IMR-90 (cell line): ENCODE measurements at regions not wholly inside any gene's neighbourhood (a gene's known extent, or its start where the extent isn't known, plus 50 kb on each side); places are given as distances from the start of the nearest gene placed in this dataset.

Source experiments
- BHLHE40 ChIP-seq: fragments of 150-350 bp; IDR thresholded peaks from 2 replicates; pipeline ENCODE4 v1.6.1; 2016; ENCODE audit warnings: mild to moderate bottlenecking, low read depth, low read length
- CEBPB ChIP-seq: IDR thresholded peaks from 2 replicates; pipeline ENCODE4 v1.6.1; 2012; ENCODE audit warnings: low read depth, low read length, improper control_type of control experiment
- FOS ChIP-seq: fragments of 150-350 bp; IDR thresholded peaks from 2 replicates; pipeline ENCODE4 v1.6.1; 2016; ENCODE audit warnings: low read depth, low read length
- MAFK ChIP-seq: IDR thresholded peaks from 2 replicates; pipeline ENCODE4 v1.6.1; 2012; ENCODE audit warnings: low read depth, low read length, improper control_type of control experiment
- NFE2L2 ChIP-seq: fragments of 150-350 bp; IDR thresholded peaks from 2 replicates; pipeline ENCODE4 v1.6.1; 2016; ENCODE audit warnings: low read depth, mild to moderate bottlenecking, low read length
- POLR2A ChIP-seq: IDR thresholded peaks from 2 replicates; pipeline ENCODE4 v1.6.1; 2012; ENCODE audit warnings: mild to moderate bottlenecking, low read depth, low read length
- RAD21 ChIP-seq: IDR thresholded peaks from 2 replicates; pipeline ENCODE4 v1.6.1; 2012; ENCODE audit warnings: low read length, improper control_type of control experiment
- RCOR1 ChIP-seq: IDR thresholded peaks from 2 replicates; pipeline ENCODE4 v1.6.1; 2012; ENCODE audit warnings: mild to moderate bottlenecking, low read length, improper control_type of control experiment; ENCODE audit not compliant: insufficient replicate concordance
- RFX5 ChIP-seq: IDR thresholded peaks from 2 replicates; pipeline ENCODE4 v1.8.0; 2012; ENCODE audit warnings: low read depth, mild to moderate bottlenecking, low read length, moderate library complexity
- SMC3 ChIP-seq: fragments of 150-350 bp; IDR thresholded peaks from 2 replicates; pipeline ENCODE4 v1.6.1; 2016; ENCODE audit warnings: low read depth, mild to moderate bottlenecking, antibody characterized with exemption, low read length, moderate library complexity
- TF ChIP-seq, protein P1 (sequence below): conservative IDR thresholded peaks from 2 replicates; pipeline ENCODE4 v1.5.1; 2012; ENCODE audit warnings: mild to moderate bottlenecking, low read depth, low read length, improper control_type of control experiment
- TF ChIP-seq, protein P2 (sequence below): fragments of 150-350 bp; IDR thresholded peaks from 2 replicates; pipeline ENCODE4 v1.6.1; 2016; ENCODE audit warnings: low read depth, mild to moderate bottlenecking, low read length, moderate library complexity, borderline replicate concordance
- TF ChIP-seq, protein P3 (sequence below): fragments of 150-350 bp; IDR thresholded peaks from 2 replicates; pipeline ENCODE4 v1.6.1; 2017; ENCODE audit warnings: mild to moderate bottlenecking, antibody characterized with exemption, low read length, low read depth

DNA sequence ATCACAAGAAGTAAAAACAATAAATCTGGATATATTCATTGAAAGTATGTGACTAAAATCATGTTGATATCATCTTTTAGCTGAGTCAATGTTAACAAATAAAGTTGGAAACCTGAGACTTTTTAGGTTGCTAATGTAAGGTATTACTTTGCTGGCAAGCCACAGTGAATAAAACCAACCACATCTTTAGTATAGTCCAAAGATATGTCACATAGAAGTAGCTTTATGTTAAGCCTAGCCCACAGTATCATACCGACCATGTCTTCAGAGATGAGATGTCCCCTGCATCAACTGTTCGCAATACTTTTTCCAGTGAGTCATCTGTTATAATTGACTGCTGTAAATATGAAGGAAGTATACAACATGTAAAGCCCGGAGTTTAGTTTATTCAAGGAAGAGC, 107.6 kb upstream of the MCHR2 start:
- TF ChIP-seq, protein P1, sequence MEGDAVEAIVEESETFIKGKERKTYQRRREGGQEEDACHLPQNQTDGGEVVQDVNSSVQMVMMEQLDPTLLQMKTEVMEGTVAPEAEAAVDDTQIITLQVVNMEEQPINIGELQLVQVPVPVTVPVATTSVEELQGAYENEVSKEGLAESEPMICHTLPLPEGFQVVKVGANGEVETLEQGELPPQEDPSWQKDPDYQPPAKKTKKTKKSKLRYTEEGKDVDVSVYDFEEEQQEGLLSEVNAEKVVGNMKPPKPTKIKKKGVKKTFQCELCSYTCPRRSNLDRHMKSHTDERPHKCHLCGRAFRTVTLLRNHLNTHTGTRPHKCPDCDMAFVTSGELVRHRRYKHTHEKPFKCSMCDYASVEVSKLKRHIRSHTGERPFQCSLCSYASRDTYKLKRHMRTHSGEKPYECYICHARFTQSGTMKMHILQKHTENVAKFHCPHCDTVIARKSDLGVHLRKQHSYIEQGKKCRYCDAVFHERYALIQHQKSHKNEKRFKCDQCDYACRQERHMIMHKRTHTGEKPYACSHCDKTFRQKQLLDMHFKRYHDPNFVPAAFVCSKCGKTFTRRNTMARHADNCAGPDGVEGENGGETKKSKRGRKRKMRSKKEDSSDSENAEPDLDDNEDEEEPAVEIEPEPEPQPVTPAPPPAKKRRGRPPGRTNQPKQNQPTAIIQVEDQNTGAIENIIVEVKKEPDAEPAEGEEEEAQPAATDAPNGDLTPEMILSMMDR = no peak
- TF ChIP-seq, protein P2, sequence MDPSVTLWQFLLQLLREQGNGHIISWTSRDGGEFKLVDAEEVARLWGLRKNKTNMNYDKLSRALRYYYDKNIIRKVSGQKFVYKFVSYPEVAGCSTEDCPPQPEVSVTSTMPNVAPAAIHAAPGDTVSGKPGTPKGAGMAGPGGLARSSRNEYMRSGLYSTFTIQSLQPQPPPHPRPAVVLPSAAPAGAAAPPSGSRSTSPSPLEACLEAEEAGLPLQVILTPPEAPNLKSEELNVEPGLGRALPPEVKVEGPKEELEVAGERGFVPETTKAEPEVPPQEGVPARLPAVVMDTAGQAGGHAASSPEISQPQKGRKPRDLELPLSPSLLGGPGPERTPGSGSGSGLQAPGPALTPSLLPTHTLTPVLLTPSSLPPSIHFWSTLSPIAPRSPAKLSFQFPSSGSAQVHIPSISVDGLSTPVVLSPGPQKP = no peak
- TF ChIP-seq RAD21 (no peak), BHLHE40 (no peak), RCOR1 (no peak), CEBPB (no peak), SMC3 (no peak), POLR2A (no peak), FOS (no peak), NFE2L2 (no peak), RFX5 (no peak), MAFK (no peak)
- TF ChIP-seq, protein P3, sequence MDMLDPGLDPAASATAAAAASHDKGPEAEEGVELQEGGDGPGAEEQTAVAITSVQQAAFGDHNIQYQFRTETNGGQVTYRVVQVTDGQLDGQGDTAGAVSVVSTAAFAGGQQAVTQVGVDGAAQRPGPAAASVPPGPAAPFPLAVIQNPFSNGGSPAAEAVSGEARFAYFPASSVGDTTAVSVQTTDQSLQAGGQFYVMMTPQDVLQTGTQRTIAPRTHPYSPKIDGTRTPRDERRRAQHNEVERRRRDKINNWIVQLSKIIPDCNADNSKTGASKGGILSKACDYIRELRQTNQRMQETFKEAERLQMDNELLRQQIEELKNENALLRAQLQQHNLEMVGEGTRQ = no peak
